K562 (cell line): ENCODE measurements at regions not wholly inside any gene's neighbourhood (a gene's known extent, or its start where the extent isn't known, plus 50 kb on each side); places are given as distances from the start of the nearest gene placed in this dataset.

Source experiments
- CCNT2 ChIP-seq: IDR thresholded peaks from 2 replicates; pipeline ENCODE4 v1.6.1; 2011; ENCODE audit warnings: borderline replicate concordance, low read depth, mild to moderate bottlenecking, moderate library complexity, mixed read lengths, low read length; ENCODE audit not compliant: insufficient read length; ENCODE audit errors: extremely low read depth
- TF ChIP-seq, protein P1 (sequence below): fragments of 200-800 bp; sonication (Bioruptor generic); IDR thresholded peaks from 2 replicates; pipeline ENCODE4 v1.6.1; 2017; ENCODE audit warnings: missing genetic modification characterization, missing compliant biosample characterization

DNA sequence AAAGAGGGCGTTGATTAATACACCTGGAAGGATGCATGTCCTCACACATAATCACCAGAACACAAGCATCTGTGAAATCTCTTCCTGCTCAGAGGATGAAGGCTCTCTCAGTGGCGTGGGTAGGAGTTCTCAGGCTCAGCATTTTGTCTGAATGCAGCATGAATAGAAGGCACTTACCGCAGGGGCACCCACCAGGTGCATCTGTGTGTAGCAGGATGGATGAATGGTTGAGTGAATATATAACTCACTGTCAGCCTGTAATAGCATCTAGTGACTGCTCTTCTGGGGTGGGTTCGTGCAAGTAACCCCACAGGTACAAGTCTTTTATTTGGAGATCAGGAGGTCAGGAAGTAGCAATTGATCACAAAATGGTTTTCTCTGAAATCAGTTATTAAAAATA lies 143.0 kb downstream of the SQOR start:
- TF ChIP-seq, protein P1, sequence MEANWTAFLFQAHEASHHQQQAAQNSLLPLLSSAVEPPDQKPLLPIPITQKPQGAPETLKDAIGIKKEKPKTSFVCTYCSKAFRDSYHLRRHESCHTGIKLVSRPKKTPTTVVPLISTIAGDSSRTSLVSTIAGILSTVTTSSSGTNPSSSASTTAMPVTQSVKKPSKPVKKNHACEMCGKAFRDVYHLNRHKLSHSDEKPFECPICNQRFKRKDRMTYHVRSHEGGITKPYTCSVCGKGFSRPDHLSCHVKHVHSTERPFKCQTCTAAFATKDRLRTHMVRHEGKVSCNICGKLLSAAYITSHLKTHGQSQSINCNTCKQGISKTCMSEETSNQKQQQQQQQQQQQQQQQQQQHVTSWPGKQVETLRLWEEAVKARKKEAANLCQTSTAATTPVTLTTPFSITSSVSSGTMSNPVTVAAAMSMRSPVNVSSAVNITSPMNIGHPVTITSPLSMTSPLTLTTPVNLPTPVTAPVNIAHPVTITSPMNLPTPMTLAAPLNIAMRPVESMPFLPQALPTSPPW (CRISPR knock-in tag), result no peak
- TF ChIP-seq CCNT2, result no peak
